ENCODE measurements at regions not wholly inside any gene's neighbourhood (a gene's known extent, or its start where the extent isn't known, plus 50 kb on each side); places are given as distances from the start of the nearest gene placed in this dataset.

DNA sequence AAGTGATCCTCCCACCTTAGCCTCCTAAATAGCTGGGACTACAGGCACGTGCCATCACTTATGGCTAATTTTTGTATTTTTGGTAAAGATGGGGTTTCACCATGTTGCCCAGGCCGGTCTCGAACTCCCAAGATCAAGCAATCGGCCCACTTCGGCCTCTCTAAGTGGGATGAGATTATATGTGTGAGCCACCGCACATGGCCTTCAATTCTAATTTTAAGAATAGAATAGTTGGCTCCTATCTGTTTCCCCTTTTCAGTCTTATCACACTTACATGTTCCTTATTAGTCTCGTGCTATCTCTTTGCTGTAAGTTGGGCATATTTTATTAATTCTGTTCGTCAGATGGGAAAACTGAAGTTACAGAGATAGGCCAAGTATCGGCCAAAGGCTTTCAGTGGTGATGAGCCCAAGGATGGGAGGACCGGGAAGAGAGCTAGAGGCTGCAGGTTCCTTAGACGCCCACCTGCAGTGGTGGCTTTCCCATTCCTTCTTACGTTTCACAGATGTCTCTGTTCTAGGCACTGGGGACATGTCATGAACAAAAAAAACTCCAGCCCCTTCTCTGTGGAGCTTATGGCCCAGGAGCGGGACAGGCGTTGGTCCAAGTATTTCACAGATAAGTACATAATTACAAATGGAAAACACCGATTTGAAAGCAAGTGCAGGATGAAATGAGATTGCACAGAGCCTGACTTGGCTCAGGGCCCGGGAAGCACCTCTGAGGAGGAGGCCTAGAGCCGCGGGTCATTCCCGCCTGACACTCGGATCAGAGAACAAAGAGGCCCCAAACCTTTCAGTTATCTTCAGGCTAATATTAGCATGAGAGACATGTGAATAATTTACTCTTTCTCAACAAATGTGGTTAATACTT lies 91.1 kb upstream of the KLF13 start:
- TF ChIP-seq, protein P1, sequence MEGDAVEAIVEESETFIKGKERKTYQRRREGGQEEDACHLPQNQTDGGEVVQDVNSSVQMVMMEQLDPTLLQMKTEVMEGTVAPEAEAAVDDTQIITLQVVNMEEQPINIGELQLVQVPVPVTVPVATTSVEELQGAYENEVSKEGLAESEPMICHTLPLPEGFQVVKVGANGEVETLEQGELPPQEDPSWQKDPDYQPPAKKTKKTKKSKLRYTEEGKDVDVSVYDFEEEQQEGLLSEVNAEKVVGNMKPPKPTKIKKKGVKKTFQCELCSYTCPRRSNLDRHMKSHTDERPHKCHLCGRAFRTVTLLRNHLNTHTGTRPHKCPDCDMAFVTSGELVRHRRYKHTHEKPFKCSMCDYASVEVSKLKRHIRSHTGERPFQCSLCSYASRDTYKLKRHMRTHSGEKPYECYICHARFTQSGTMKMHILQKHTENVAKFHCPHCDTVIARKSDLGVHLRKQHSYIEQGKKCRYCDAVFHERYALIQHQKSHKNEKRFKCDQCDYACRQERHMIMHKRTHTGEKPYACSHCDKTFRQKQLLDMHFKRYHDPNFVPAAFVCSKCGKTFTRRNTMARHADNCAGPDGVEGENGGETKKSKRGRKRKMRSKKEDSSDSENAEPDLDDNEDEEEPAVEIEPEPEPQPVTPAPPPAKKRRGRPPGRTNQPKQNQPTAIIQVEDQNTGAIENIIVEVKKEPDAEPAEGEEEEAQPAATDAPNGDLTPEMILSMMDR (IDR thresholded peaks at IDR 0.05), result no peak

- TF ChIP-seq, protein P1 (IDR thresholded peaks at IDR 0.05), result no peak
Observed at GRCh38 chr15:31236184-31237042, 90.2 kb upstream of the KLF13 start.

GRCh38 chr15:31237043-31237324 lies 89.7 kb upstream of the KLF13 start:
- TF ChIP-seq, protein P1 (IDR thresholded peaks at IDR 0.05), result no peak

GRCh38 chr15:31238906-31239305 lies 87.7 kb upstream of the KLF13 start:
- TF ChIP-seq, protein P1 (IDR thresholded peaks at IDR 0.05), result no peak

- TF ChIP-seq, protein P1 (IDR thresholded peaks at IDR 0.05), result no peak
Observed at GRCh38 chr15:31239409-31239808, 87.2 kb upstream of the KLF13 start.

DNA sequence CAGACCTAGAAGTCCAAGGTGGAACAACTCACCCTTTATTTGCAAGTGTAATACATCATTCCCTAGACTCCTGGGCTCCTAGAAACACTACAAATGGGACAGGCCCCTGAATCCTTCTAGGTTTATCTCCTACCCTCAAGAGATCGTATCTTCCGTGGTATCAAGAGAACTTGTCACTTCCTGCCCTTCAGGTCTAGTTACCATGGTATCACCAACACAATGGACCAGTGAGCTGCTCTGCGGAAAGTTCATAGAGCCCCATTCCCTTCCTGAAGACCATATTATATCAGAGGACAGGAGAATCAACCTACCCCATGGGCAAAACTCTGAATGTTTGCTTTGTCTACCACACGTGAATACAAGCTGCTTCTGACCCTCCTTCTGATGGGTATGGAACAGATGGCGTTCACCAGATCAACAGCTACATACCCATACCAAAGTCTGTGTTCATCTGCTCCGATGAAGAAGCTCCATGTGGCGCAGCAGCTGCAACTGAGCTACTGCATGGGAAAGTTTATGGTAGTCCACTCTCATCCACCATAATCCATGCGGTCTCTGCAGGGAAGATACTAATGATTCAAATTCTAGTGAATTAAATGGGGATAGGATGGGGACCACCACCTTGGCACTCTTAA lies 84.6 kb upstream of the KLF13 start:
- TF ChIP-seq, protein P1 (IDR thresholded peaks at IDR 0.05), result no peak

GRCh38 chr15:31243895-31244294 lies 82.7 kb upstream of the KLF13 start:
- TF ChIP-seq, protein P1 (IDR thresholded peaks at IDR 0.05), result no peak

Measured in LNCAP (cell line).